ENCODE measurements at regions not wholly inside any gene's neighbourhood (a gene's known extent, or its start where the extent isn't known, plus 50 kb on each side); places are given as distances from the start of the nearest gene placed in this dataset.

DNA sequence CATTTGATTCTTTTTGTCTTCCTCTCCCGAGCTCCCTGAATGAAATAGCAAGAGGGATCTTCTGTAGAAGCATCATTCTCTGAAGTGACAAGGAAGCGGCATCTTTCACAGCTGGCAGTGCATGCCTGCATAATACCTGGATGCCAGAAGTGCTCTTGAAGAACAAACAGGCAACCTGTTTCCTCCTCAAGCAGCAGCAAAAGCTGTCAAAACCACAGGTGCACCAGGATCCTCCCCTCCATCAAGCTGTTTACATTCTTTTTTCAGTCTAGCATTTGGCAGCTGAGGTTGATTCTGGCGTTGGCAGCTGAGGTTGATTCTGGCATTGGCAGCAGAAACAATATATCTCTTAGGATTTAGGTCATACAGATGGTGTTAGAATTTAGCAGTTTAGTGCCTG, 979.0 kb downstream of the TUSC7 start:
- TF ChIP-seq POLR2A (IDR thresholded peaks at IDR 0.05) (no peak), EP300 (IDR thresholded peaks at IDR 0.05) (no peak)
- TF ChIP-seq, protein P1, sequence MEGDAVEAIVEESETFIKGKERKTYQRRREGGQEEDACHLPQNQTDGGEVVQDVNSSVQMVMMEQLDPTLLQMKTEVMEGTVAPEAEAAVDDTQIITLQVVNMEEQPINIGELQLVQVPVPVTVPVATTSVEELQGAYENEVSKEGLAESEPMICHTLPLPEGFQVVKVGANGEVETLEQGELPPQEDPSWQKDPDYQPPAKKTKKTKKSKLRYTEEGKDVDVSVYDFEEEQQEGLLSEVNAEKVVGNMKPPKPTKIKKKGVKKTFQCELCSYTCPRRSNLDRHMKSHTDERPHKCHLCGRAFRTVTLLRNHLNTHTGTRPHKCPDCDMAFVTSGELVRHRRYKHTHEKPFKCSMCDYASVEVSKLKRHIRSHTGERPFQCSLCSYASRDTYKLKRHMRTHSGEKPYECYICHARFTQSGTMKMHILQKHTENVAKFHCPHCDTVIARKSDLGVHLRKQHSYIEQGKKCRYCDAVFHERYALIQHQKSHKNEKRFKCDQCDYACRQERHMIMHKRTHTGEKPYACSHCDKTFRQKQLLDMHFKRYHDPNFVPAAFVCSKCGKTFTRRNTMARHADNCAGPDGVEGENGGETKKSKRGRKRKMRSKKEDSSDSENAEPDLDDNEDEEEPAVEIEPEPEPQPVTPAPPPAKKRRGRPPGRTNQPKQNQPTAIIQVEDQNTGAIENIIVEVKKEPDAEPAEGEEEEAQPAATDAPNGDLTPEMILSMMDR (IDR thresholded peaks at IDR 0.05) = no peak
